Stimulated activated CD8-positive, alpha-beta memory T cell treated with anti-CD3 and anti-CD28 coated beads, Interleukin-7, amount 100 ng/mL, for 48 hours (primary cell): ENCODE measurements at regions not wholly inside any gene's neighbourhood (a gene's known extent, or its start where the extent isn't known, plus 50 kb on each side); places are given as distances from the start of the nearest gene placed in this dataset.
"Not testable (repeated sequence)": the region's sequence is repeated elsewhere in the genome, so short reads cannot be mapped to it uniquely, and the experiment has no call there.

Experiments used
- DNase-seq, 2 donors: peaks; one replicate each; pipeline ENCODE4 v3.0.0-alpha.2; 2020; ENCODE audit warnings: low read depth in 1 of 2; ENCODE audit errors: extremely low read depth in 1 of 2

DNA sequence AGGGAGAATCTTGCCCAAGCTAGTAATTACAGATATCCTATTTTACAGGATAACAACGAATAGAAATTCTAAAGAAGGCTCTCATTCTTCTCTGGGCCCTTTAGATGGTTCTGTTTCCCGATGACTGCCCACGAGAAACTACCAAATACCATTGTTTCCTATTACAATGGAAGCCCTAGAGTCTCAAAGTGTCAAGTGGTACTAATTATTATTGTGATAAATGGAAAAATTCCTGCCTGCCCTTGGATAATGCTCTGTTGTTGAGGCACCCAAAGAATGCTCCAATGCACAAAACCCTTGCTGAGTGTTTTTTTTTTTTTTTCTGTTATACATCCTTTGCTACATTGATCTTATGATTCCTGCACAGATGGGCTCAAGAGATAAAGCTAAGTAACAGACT lies 504.5 kb downstream of the XPNPEP1 start:
- no peak for DNase-seq

DNA sequence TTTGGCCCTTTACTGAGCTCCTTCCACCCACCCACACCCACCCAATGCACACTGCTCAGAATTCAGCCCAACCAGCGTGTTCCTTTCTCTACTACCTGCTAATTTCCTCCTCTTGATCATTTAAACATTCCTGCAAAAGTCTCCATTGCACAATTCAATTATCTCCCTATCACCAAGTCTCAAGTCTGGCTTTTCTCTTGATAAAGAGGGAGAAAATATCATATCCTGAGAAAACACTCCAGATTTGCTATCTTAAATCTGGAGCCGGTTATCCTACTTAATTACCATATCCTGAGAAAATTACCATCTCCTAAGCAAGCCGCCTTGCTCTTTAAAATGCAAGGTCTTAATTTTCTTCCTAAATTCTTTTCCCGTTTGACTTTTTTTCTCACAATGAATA lies 505.5 kb downstream of the XPNPEP1 start:
- no peak for DNase-seq

DNA sequence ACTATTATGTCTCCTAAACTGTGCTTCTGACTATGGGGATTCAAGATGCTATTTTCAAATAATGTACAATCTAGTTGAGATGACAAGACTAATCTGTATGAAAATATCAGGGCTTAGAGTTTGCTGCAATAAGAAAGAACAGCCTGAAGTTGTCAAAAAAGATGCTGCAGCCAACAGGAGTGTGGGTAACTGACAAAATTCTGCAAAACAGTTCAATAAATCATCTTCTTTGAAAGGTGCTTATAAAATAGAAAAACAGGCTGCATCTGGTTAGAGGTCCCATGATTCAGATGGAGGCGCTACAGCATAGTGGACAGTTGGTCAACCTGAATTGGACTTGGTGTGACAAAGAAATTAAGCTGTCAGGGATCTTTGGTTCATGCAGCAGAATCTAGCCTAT lies 511.0 kb downstream of the XPNPEP1 start:
- no peak for DNase-seq

DNA sequence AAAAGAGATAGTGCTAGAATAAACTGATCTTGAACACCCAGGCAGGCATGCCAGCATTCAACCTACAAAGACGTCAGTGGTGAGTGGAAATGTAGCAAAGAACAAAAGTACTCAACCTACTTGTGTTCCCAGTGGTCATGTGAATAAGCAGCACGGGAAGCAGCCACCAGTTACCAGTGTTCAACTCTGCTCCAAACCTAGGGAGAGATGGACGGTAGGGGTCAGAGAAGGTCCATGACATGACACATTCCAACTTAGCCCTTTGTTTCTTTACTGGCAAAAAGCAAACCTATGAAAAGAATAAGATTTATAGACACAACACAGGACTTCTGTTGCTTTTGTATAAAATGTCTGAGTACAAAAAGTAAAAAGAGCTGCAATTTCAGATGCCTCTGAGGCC lies 511.4 kb downstream of the XPNPEP1 start:
- no peak for DNase-seq

DNA sequence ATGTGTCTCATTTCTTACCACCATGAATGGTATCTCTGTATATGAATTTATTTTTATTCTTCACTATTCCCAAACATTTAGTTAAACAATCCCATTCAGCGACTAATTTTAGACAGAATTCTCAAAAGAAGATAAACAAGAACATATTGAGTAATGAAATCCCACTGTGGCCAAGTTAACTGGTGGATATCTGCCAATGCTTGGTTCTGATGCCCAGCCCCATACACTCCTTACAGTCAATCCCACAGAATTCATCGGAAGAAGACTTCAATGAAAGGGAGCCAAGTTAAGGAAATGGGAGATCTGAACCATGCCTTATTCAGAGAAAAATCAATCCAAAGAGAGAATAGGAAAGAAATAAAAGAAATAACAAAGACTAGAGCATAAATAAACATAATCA lies 518.0 kb downstream of the XPNPEP1 start:
- DNase-seq, result no peak

DNA sequence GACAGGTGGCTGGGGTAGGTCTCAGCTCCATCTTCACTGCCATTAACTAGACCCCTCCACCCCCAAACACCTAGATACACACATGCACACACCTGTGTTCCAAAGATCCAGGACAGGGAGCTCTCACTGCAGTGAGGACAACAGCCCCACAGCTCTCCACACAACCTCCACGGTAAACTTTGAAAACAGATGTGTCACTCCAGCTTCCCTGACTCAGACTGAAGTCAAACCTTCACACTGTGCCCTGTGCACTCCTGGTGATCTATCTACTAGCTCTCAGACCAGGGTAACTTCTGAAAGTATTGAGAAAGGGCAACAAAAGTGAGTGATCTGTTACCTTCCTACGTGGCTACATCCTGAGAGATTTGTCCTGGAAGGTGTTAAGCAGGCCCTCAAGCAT lies 519.8 kb downstream of the XPNPEP1 start:
- DNase-seq, result no peak

DNA sequence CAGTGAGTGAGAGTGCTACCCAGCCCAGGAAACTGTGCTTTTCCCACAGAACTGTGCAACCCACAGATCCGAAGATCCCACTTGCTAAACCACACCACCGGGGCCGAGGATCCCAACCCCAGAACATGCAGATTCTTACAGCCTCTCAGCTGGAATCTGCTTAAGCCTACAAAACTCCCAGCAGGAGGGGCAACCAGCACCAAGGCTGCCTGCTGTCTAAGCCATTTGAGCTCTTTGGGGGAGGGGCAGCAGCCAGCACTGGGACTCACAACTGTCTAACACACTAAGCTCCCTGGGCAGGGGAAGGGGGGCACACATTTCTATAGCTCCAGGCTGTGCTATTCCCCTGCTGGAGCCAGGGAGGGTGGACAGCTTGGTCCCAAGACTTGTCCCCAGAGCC lies 529.9 kb downstream of the XPNPEP1 start:
- DNase-seq, result no peak

DNA sequence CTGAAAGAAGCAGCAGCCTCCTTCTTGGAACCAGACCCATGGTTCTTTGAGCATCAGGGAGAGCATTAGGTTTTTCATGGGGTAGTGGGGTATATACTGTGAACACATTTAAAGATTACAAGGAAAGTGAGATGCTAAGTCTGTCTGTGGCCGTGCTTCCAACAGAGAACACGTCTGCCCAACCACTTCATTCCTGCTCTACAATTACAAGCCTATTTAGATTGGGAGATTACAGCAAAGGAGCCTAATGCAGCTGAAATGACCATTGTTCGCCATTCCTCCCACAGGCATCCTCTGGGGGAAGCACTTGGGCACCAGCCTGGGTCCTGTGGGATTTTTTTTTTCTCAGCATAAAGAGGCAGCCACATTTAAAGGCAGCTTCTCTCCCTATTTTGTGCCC lies 536.4 kb downstream of the XPNPEP1 start:
- no peak for DNase-seq

DNA sequence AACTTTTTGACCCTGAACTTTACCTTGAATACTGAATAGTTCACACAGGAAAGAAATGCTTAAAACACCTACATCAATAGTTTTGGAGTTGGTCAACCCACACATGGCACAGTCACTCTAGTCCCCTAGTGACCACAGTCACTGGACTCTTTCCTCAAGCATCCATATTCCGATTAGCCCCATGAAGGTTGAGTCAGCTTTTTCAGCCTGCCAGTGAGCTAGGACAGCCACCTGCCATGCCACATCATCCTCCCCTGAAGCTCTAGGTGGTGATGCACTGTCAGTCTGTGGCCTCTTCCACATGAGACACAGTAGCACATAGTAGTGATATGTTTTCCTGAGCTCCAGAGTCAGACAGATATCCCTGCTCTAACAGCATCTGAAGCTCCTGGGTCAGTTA lies 537.2 kb downstream of the XPNPEP1 start:
- no peak for DNase-seq

DNA sequence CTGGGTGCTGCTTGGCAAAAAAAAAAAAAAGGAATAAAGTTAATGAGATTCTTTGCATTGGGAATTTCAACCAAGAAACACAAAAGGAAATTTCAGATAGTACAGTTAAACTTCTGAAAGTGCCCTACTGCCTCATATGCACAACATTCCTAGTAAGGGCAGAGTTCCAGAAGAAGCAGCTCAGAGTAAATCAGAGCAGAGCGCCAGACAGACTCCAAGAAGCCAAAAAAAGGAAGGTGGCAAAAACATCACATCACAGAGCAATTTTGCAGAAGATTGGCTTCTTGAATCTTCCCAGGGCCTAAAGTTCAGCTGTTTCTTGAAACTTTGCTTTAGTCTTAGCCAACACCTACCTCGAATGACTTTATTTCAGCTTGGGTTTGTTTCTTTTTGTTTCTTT lies 544.1 kb downstream of the XPNPEP1 start:
- DNase-seq, result no peak

DNA sequence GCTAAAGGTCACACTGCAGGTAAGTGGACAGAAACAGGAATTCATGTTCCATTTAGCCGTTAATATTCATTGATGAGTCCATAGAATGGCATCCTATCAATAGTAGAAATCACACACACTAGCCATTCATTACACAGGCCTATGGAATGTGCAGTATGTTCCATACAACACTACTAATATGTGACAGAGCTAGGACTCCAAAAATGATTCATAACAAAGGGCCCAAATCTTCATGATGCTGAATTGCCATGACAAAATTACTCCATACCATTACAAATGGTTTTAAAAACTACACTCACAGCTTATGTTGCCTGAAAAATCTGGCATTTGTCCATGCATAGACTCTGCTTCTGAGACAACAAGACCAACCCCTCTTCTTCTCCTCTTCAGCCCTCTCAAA lies 549.1 kb downstream of the XPNPEP1 start:
- no peak for DNase-seq

DNA sequence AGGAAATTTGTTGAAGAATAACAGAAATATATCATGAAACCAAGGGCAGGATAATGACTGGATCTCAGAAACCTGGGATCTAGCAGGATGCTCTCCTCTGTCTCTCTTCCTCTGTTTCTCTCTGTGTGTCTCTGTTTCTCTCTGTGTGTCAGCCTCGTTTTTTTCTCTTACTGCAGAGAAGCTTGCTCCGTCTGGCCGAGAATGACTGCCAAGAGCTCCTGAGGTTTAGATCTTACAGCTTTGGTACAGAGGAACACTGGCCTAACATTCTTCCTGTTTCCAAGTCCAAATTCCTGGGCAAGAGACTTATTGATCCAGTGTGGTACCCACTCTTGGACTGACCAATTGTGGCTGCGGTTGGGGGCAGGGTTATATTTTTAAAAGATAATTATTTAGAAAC lies 564.0 kb downstream of the XPNPEP1 start:
- DNase-seq, result no peak

DNA sequence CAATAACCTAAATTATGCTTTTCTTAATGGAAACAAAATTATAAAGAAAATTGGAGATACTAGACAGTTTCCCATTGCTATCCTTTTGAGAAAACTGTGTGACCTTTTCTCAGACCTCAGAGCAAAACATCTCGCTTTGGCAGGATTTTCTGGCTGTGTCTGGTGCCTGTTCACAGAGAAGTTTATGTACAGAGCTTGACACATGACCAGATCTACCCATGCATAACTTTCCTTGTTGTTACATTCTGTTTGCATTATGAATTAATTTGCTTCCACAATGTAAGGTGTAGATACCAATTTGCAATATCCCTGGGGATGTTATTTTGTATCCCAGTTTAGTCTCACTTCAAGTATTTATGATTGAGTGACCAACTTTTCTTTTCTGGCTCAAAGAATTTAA lies 565.0 kb downstream of the XPNPEP1 start:
- no peak for DNase-seq

DNA sequence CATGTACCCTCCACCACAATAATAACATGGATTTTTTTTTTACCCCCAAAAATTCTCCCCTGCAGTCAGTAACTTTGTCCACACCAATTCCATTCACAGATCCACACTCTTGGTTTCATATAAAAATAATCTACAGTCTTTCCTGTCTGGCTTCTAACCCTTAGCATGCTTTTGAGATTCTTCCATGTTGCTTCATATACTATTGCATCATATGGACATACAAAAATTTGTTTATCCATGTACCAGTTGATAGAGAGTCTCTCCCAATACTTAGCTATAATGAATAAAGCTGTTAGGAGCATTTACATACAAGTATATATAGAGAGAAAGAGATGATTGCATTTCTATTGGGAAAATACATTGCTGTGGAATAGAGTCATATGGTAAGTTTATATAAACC lies 575.0 kb downstream of the XPNPEP1 start:
- DNase-seq, result no peak

DNA sequence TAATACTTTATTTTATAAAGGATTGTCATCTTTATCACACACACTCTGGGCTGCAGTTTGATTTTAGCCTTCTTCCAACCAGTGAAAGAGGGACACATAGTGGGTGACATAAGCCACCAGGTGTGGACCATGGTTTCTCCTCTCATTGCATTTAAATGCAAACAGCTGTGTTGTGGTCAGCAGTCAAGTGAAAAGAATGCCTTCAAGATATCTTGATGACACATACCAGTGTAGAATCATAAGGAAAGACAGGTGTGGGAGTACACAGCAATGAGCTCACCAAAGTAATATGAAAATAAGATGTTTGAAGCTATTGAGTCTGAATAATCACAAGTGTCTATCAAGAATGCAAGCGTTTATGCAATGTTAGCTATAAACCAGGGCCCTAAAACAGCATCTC lies 580.0 kb downstream of the XPNPEP1 start:
- DNase-seq, result no peak

DNA sequence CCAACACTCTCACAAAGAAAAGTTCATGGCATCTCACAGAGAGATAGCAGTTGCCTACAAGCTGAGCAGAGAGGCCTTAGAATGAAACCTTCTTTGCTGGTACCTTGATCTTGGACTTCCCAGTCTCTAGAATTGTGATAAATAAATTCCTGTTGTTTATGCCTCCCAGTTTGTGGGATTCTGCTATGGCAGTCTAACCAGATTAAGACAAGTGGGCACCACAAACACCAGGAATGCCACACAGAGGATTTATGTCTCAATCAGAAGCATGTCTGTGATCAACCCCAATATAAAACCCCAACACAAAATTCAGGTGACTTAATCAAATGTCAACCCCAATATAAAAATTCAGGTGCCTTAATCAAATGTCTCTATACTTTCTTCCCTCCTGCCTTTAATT lies 581.3 kb downstream of the XPNPEP1 start:
- DNase-seq, result no peak

DNA sequence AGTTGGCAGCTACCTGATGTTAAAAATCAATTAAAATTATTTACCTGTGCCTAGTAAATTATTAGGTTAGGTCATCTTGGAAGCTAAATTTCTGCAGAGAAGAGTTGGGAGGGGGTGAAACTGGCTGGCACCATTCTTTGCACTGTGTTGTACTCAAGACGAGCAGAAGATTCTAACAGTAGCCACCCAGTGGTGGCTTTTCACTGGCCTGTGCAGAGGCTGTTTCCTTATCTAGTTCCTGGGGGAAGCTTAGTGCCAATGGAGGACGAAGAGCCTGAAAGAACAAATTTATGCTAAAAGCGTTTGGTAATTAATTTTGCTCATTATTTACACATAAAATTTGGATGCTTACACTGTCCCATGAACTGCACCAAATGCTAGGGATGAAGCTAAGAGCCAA lies 595.3 kb downstream of the XPNPEP1 start:
- DNase-seq, result no peak

DNA sequence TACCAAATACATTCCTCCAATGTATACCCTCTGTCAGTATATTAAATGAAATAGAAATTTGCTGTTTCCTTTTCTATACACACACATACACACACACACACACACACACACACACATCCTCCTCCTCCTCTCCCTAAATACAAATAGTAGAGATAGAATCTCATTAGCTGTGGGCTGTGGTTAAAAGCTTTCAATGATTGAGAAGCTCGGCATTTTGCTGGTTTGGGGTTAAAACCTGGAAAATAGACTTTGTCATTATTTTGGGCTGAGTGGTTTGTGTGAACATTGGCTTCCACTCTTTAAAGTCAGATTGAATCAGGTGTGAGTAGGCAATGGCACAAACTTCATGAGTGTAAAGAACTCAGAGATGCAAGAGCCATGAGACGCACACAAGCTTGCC lies 596.0 kb downstream of the XPNPEP1 start:
- no peak for DNase-seq

DNA sequence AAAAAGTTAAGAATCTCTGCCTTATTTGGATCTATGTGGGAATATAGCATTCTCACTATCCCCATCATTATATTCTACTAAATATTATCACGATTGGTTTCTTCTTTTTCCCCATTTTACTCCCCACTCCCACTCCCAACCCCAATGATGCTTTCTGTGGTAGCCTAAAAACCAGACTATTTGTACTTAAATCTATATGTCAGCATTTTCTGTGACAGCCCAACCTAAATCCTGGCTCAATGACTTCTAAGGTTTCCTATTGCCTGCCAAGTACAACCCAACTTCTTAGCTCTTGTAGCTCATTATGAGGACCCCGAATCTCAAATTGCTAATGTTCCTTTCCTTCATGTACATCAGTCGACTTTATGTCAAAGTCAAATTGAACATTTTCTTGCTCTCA lies 598.6 kb downstream of the XPNPEP1 start:
- DNase-seq, result no peak

DNA sequence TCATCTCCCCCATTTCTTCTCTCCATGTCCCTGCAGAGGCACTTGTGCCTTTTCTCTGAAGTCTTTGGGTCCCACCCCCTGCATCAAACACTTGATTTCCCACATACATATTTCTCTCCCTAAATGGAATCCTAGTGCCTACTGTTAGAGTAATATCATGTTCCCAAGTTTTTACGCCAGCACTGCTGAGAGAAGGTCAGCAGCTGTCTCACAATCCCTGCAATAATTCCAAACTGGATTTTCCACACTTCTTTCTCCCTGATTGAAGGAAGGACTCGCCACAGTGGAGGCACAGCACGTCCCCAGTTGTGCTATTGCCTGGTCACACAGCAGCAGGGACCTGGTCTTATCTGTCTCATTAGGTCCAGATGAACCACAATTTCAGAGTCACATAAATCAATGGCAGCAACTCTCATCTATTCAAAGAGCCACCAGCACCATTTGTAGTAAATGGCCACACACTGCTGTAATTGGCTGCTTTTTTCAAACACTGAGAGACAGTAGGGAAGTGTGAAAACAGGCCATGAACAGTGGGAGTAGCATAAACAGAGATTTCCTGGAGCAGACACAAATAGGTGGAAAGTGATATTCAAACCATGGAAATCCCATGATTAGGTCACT lies 605.5 kb downstream of the XPNPEP1 start:
- DNase-seq, result no peak

DNA sequence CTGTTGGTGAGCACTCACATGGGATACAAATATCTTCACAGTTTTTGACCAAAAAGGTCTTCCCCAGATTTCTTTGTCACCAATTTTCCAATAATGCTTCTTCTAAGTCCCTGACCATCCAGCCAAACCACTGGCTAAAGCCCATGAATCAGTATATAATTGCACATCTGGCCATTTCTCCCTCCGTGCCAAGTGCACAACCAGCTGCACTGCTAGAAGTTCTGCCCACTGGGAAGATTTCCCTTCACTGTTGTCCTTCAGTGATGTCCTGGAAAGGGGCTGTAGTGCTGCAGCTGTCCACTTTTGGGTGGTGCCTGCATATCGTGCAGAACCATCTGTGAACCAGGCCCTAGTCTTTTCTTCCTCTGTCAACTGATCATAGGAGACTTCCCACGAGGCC lies 609.3 kb downstream of the XPNPEP1 start:
- DNase-seq, result not testable (repeated sequence)

DNA sequence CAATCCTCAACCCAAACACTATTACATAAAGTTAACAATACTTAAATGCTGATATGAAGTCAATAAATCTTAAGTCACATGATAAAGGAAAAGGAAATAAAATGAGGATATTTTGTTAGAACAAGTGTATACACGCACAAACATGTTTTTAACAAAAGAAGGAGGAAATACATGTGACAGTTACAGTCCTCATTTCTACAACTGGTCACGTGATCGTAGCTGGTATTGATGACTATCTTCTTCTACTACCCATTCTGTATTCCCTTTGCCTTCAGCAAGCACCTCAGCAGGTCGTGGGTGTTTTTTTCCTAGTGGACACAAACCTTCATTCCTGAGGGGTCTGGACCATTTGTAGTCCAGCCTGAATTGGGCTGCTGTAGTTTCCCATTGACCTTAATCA lies 610.8 kb downstream of the XPNPEP1 start:
- DNase-seq, result not testable (repeated sequence)

DNA sequence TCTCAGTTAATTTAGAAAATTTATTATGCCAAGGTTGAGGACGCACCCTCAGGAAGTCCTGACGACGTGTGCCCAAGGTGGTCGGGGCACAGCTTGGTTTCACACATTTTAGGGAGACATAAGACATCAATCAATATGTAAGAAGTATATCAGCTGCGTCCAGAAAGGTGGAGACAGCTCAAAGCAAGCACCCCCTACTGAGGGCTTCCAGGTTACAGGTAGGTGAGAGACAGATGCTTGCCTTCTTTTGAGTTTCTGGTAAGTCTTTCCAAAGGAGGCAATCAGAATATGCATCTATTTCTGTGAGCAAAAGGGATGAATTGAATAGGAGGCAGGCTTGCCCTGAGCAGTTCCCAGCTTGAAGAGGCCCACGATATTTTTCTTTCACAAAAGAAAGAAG lies 614.3 kb downstream of the XPNPEP1 start:
- DNase-seq, result no peak

DNA sequence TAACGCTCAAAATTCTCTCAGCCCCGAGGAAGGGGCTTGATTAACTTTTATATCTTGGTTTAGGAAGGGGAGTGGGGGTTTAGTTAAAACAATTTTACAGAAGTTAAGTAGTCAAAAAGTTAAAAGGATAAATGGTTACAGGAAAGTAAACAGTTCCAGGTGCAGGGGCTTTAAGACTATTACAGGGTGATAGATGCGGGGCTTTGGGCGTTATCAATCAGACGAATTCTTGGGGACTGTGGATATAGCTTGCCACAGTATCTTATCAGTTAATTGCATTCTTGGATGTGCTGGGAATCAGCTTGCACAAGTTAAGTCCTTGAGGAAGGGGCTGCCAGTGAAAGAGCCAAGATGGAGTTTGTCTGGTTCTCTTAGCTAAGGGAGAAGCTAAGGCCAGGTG lies 616.2 kb downstream of the XPNPEP1 start:
- not testable (repeated sequence) for DNase-seq
